ENCODE measurements at regions not wholly inside any gene's neighbourhood (a gene's known extent, or its start where the extent isn't known, plus 50 kb on each side); places are given as distances from the start of the nearest gene placed in this dataset.
"Not testable (repeated sequence)": the region's sequence is repeated elsewhere in the genome, so short reads cannot be mapped to it uniquely, and the experiment has no call there.

DNA sequence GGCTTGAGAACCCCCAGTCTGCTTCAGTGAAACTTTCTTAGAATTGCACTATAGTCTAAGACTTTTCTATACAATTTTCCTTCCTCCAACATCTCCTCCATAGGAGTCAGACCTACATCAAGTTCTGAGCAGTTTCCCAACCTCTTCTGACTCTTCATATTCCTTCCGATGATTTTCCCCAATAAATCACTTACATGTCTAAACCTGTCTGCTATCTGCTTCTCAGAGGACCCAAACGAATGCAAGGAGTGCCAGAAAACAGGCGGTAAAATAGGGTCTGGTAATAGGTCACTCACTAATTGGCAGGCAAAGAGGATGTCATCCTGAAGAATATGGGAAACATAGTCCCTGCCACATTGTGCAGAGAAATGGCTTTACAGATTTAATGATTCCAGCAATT is 153.9 kb downstream of the PCDH18 start:
- Mint-ChIP-seq H3K4me1 (ENCODE audit: low read depth in 2 of 2) (no peaks in the 10 kb centered on the region), H3K4me3 (no peak overlapping the region), H3K27ac (no peak overlapping the region), H3K27me3 (no peaks in the 10 kb centered on the region), H3K36me3 (peaks cover 11% of the 10 kb centered on the region), H3K9me3 (peaks cover 21% of the 10 kb centered on the region)
- ATAC-seq (no peak), DNase-seq (ENCODE audit: low spot score) (no peak)

GRCh38 chr4:137376312-137376711 is 156.0 kb downstream of the PCDH18 start:
- Mint-ChIP-seq H3K4me3 (no peak overlapping the region), H3K27me3 (no peaks in the 10 kb centered on the region), H3K36me3 (peaks cover 11% of the 10 kb centered on the region), H3K9me3 (peaks cover 24% of the 10 kb centered on the region), H3K27ac (no peak overlapping the region), H3K4me1 (ENCODE audit: low read depth in 2 of 2) (no peaks in the 10 kb centered on the region)
- ATAC-seq = no peak
- DNase-seq (ENCODE audit: low spot score) = no peak

- Mint-ChIP-seq H3K4me3 (no peak overlapping the region), H3K27me3 (no peaks in the 10 kb centered on the region), H3K36me3 (peaks cover 11% of the 10 kb centered on the region), H3K9me3 (peaks cover 24% of the 10 kb centered on the region), H3K4me1 (ENCODE audit: low read depth in 2 of 2) (no peaks in the 10 kb centered on the region), H3K27ac (no peak overlapping the region)
- ATAC-seq (no peak), DNase-seq (ENCODE audit: low spot score) (no peak)
Measured at GRCh38 chr4:137375111-137375850, 157.0 kb downstream of the PCDH18 start.

DNA sequence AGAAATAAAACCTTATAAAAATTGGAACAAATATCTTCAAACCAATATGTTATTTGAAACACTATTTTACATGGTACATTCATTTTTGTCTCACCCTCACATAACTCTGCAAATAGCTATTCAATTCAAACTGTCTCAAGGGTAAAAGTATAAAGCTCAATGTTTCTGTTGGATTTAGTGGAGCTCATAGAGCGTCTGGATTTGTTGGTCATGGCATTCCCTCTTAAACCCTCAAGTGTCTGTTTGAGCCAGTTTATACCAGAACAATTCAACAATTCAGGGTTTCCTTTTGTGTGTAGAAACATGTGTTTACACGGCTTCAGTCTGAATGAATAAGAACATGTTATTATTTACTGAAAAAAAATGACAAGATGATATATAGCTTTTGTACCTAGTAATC is 161.6 kb downstream of the PCDH18 start:
- Mint-ChIP-seq H3K9me3 (peaks cover 11% of the 10 kb centered on the region), H3K27me3 (no peaks in the 10 kb centered on the region), H3K4me1 (ENCODE audit: low read depth in 2 of 2) (no peaks in the 10 kb centered on the region), H3K36me3 (peaks cover 5% of the 10 kb centered on the region), H3K27ac (no peak overlapping the region), H3K4me3 (no peak overlapping the region)
- DNase-seq (ENCODE audit: low spot score) (no peak), ATAC-seq (no peak)

GRCh38 chr4:137370206-137370633 is 162.1 kb downstream of the PCDH18 start:
- Mint-ChIP-seq H3K4me1 (ENCODE audit: low read depth in 2 of 2) (no peaks in the 10 kb centered on the region), H3K27ac (no peak overlapping the region), H3K36me3 (peaks cover 5% of the 10 kb centered on the region), H3K4me3 (no peak overlapping the region), H3K9me3 (peaks cover 15% of the 10 kb centered on the region), H3K27me3 (no peaks in the 10 kb centered on the region)
- ATAC-seq = no peak
- no peak for DNase-seq (ENCODE audit: low spot score)

- no peak overlapping the region for H3K4me3 Mint-ChIP-seq
- DNase-seq (ENCODE audit: low spot score) = no peak
- H3K4me1 Mint-ChIP-seq (ENCODE audit: low read depth in 2 of 2) = no peaks in the 10 kb centered on the region
- no peaks in the 10 kb centered on the region for H3K27me3 Mint-ChIP-seq
- no peak overlapping the region for H3K27ac Mint-ChIP-seq
- ATAC-seq = no peak
- H3K36me3 Mint-ChIP-seq = no peaks in the 10 kb centered on the region
- peaks cover 15% of the 10 kb centered on the region for H3K9me3 Mint-ChIP-seq
Measured at GRCh38 chr4:137367620-137368019, 164.7 kb downstream of the PCDH18 start.

GRCh38 chr4:137363496-137363895 is 168.8 kb downstream of the PCDH18 start:
- ATAC-seq = no peak

GRCh38 chr4:137361756-137362470 is 170.4 kb downstream of the PCDH18 start:
- H3K27me3 Mint-ChIP-seq = no peaks in the 10 kb centered on the region
- H3K27ac Mint-ChIP-seq = no peak overlapping the region
- DNase-seq (ENCODE audit: low spot score) = no peak
- H3K4me3 Mint-ChIP-seq = no peak overlapping the region
- H3K9me3 Mint-ChIP-seq = peaks cover 11% of the 10 kb centered on the region
- H3K4me1 Mint-ChIP-seq (ENCODE audit: low read depth in 2 of 2) = no peaks in the 10 kb centered on the region
- no peaks in the 10 kb centered on the region for H3K36me3 Mint-ChIP-seq
- no peak for ATAC-seq

More at GRCh38 chr4:137363496-137363895, 168.8 kb downstream of the PCDH18 start:
- peaks cover 11% of the 10 kb centered on the region for H3K9me3 Mint-ChIP-seq
- no peaks in the 10 kb centered on the region for H3K27me3 Mint-ChIP-seq
- no peak overlapping the region for H3K4me3 Mint-ChIP-seq
- H3K27ac Mint-ChIP-seq = no peak overlapping the region
- no peaks in the 10 kb centered on the region for H3K36me3 Mint-ChIP-seq
- DNase-seq (ENCODE audit: low spot score) = no peak
- H3K4me1 Mint-ChIP-seq (ENCODE audit: low read depth in 2 of 2) = no peaks in the 10 kb centered on the region

GRCh38 chr4:137360761-137361160 is 171.5 kb downstream of the PCDH18 start:
- no peak overlapping the region for H3K27ac Mint-ChIP-seq
- H3K4me3 Mint-ChIP-seq = no peak overlapping the region
- no peaks in the 10 kb centered on the region for H3K27me3 Mint-ChIP-seq
- H3K4me1 Mint-ChIP-seq (ENCODE audit: low read depth in 2 of 2) = no peaks in the 10 kb centered on the region
- DNase-seq (ENCODE audit: low spot score) (no peak), ATAC-seq (no peak)
- H3K9me3 Mint-ChIP-seq = peaks cover 11% of the 10 kb centered on the region
- H3K36me3 Mint-ChIP-seq = no peaks in the 10 kb centered on the region

DNA sequence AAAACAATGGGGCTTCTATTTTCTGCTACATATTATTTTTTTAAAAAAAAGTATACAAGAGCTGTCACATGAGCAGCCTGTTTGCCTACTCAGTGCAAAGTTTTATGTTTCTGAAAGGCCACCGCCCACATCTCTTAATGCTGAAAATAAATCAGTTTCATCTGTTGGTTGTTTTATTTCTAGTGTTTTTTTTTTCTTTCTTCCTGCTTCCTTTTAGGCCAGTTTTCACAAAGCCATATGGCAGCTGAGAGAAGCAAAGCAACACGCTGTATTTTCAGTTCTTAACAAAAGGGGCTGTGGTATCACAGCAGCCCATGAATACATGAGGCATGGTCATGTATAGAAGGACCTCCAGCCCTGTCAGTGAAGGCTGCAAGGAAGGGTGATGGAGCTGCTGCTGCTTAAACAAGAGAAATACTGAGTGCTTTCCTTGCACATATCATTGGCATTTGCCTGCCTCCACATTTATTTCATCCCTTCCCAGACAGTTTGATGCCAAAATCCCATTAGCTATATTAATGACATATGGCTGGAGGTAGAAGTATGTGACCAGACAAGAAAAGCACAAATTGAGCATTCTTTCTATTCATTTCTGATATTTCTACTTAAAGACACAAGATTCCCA is 172.5 kb downstream of the PCDH18 start:
- ATAC-seq = no peak
- DNase-seq (ENCODE audit: low spot score) = no peak
- Mint-ChIP-seq H3K4me1 (ENCODE audit: low read depth in 2 of 2) (no peaks in the 10 kb centered on the region), H3K4me3 (no peak overlapping the region), H3K36me3 (no peaks in the 10 kb centered on the region), H3K27ac (no peak overlapping the region), H3K27me3 (no peaks in the 10 kb centered on the region), H3K9me3 (peaks cover 7% of the 10 kb centered on the region)

DNA sequence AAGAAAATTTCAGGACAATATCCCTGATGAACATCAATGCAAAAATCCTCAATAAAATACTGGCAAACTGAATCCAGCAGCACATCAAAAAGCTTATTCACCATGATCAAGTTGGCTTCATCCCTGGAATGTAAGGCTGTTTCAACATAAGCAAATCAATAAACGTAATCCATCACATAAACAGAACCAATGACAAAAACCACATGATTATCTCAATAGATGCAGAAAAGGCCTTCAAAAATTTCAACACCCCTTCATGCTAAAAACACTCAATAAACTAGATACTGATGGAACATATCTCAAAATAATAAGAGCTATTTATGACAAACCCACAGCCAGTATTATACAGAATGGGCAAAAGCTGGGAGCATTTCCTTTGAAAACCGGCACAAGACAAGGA is 177.7 kb downstream of the PCDH18 start:
- ATAC-seq; H3K4me1 Mint-ChIP-seq (ENCODE audit: low read depth in 2 of 2): not testable (repeated sequence)

GRCh38 chr4:137347371-137347770 is 184.9 kb downstream of the PCDH18 start:
- Mint-ChIP-seq H3K36me3 (peaks cover 8% of the 10 kb centered on the region), H3K4me1 (ENCODE audit: low read depth in 2 of 2) (no peaks in the 10 kb centered on the region), H3K27ac (no peak overlapping the region), H3K27me3 (no peaks in the 10 kb centered on the region), H3K9me3 (peaks cover 12% of the 10 kb centered on the region), H3K4me3 (no peak overlapping the region)
- DNase-seq (ENCODE audit: low spot score) (no peak), ATAC-seq (no peak)

More for the DNA sequence above, 177.7 kb downstream of the PCDH18 start:
- H3K4me3 Mint-ChIP-seq; H3K27me3 Mint-ChIP-seq; H3K27ac Mint-ChIP-seq; DNase-seq (ENCODE audit: low spot score): not testable (repeated sequence)
- peaks cover 22% of the 10 kb centered on the region for H3K9me3 Mint-ChIP-seq
- H3K36me3 Mint-ChIP-seq = peaks cover 20% of the 10 kb centered on the region

- no peak for ATAC-seq
Measured at GRCh38 chr4:137345597-137345996, 186.7 kb downstream of the PCDH18 start.

GRCh38 chr4:137343221-137343620 is 189.1 kb downstream of the PCDH18 start:
- DNase-seq (ENCODE audit: low spot score) (no peak), ATAC-seq (no peak)
- H3K9me3 Mint-ChIP-seq = peaks cover 8% of the 10 kb centered on the region
- H3K27me3 Mint-ChIP-seq = no peaks in the 10 kb centered on the region
- no peak overlapping the region for H3K27ac Mint-ChIP-seq
- no peaks in the 10 kb centered on the region for H3K4me1 Mint-ChIP-seq (ENCODE audit: low read depth in 2 of 2)
- H3K36me3 Mint-ChIP-seq = no peaks in the 10 kb centered on the region
- no peak overlapping the region for H3K4me3 Mint-ChIP-seq

More at GRCh38 chr4:137345597-137345996, 186.7 kb downstream of the PCDH18 start:
- no peak for DNase-seq (ENCODE audit: low spot score)
- H3K27me3 Mint-ChIP-seq = no peaks in the 10 kb centered on the region
- H3K4me1 Mint-ChIP-seq (ENCODE audit: low read depth in 2 of 2) = no peaks in the 10 kb centered on the region
- H3K36me3 Mint-ChIP-seq = no peaks in the 10 kb centered on the region
- H3K4me3 Mint-ChIP-seq = no peak overlapping the region
- peaks cover 8% of the 10 kb centered on the region for H3K9me3 Mint-ChIP-seq
- no peak overlapping the region for H3K27ac Mint-ChIP-seq

All from natural killer cell treated with Interleukin-12 subunit alpha and Interleukin-12 subunit beta and Interleukin-15 and Interleukin-18, amount 100 ng/mL, for 72 hours (primary cell).